Sciatic nerve (tissue), 2 donors: ENCODE measurements at regions not wholly inside any gene's neighbourhood (a gene's known extent, or its start where the extent isn't known, plus 50 kb on each side); places are given as distances from the start of the nearest gene placed in this dataset.
"Not testable (repeated sequence)": the region's sequence is repeated elsewhere in the genome, so short reads cannot be mapped to it uniquely, and the experiment has no call there.

ENCODE experiments used
- ATAC-seq: fragments of 200-7000 bp; cut with Tn5 transposase; one replicate; pipeline ENCODE4 v1.9.1; 2020; ENCODE audit warnings: mild to moderate bottlenecking, moderate library complexity
- DNase-seq: peaks from one replicate; pipeline ENCODE4 v3.0.0-alpha.2; 2020; ENCODE audit warnings: low spot score
- intact Hi-C: fragments of 100-400 bp; cut with DNase I; formaldehyde crosslinking; loops from one replicate; pipeline ENCODE4 v1.14.2; 2022
- donor health status: DM: no; HTN: no; CAD: no.
- donor health status: DM: no; HTN: no; CAD: no.

DNA sequence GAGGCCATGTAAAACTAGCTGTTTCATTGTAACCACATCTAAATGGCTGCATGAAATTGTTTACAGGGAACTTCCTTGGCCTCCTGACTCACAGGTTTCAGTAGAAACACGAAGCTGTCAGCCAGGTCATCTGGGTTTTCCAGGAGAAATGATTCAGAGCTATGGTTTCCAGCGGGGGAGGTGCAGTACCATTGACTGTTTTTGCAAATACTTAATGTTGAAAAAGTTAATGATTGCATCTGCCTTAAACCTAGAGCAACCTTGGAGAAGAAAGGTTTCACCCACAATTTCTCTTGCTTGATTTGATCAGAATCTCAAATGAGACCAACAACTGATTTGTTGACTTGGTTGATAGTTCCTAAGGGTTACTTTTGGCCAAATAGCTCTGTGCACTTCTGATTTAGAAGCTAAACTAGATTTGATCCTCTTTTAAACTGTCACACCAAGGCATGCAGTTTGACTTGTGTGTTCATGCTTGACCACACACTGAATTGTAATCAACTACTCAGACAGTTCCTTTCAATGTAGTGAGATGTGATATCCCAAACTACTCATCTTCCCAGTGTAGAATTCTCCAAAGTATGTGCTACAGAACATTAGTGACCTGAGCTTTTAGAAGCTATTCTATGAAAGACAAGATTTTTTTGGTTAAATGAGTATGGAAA is 193.5 kb upstream of the CHST9 start:
- no peak for ATAC-seq
- DNase-seq, result no peak
- intact Hi-C loops, result no loop called here

DNA sequence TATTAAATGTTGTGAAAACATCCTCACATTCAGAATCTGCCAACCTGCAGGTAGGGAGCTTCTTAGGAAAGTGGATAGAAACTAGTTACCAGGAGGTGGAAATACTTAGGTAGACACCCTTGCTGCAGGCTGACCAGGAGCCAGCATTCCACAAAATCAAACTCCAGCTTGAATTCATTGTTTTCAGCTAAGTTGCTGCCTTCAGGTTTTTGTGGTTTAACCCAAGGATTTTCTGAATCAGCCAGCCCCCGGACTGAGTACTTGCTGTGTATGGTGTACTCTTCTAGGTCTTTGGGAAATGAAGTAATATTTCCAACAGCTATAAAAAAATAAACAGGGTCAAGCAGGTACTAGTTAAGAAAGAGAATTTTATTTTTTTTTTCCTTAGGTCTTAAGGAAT is 192.1 kb upstream of the CHST9 start:
- intact Hi-C loops, result no loop called here
- ATAC-seq (no peak), DNase-seq (no peak)

GRCh38 chr18:27372386-27372785 is 187.3 kb upstream of the CHST9 start:
- DNase-seq (no peak), ATAC-seq (no peak)
- intact Hi-C loops, result no loop called here

GRCh38 chr18:27366665-27367064 is 181.6 kb upstream of the CHST9 start:
- DNase-seq, result no peak
- intact Hi-C loops, result no loop called here
- no peak for ATAC-seq

DNA sequence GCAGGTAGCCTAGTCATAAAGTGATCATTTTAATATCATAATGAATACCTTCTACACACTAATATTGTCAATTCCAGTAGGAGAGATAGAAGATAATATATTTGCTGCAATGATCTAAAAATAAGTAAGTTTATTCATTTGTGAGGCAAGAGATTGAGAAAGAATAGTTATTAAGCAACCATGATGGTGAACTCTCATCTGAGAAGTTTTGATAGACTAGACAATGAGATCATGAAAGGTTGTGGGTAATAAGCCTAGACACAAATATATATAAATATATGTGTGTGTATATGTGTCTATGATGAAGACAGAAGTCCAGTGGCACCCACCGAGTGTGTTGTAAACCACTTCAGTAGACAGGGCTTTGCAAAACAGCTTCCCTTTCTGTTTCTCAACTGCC is 181.0 kb upstream of the CHST9 start:
- DNase-seq (no peak), ATAC-seq (no peak)
- intact Hi-C loops, result no loop called here

GRCh38 chr18:27363872-27364271 is 178.8 kb upstream of the CHST9 start:
- intact Hi-C loops, result no loop called here
- DNase-seq (no peak), ATAC-seq (no peak)

- intact Hi-C loops, result no loop called here
- DNase-seq (no peak), ATAC-seq (no peak)
Measured at GRCh38 chr18:27361477-27361876, 176.4 kb upstream of the CHST9 start.

DNA sequence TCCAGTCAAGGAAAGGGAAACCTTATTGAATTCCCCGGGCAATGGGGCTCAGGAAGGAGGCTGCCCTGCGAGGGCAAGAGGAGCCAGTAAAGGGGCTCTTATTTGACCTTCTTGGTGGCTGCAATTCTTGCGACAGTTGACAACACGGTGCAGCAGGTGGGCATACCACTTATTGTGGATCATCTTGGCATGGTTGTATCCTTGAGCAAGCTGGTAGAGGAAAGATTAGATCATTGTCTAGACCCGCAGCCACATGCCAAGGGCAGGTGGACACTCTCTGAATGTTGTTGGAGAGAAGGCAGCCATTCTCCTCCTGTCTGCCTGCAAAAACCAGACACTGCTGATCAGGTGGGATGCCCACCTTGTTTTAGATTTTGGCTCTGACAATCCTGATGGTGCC is 170.2 kb upstream of the CHST9 start:
- intact Hi-C loops, result no loop called here
- DNase-seq, result no peak
- ATAC-seq, result no peak

GRCh38 chr18:27353273-27353672 is 168.2 kb upstream of the CHST9 start:
- ATAC-seq (no peak), DNase-seq (no peak)
- intact Hi-C loops, result no loop called here

GRCh38 chr18:27349284-27349882 is 164.3 kb upstream of the CHST9 start:
- intact Hi-C loops, result no loop called here
- DNase-seq, result no peak
- ATAC-seq, result no peak

GRCh38 chr18:27331606-27332005 is 146.5 kb upstream of the CHST9 start:
- DNase-seq (no peak), ATAC-seq (no peak)
- intact Hi-C loops, result no loop called here

- no peak for ATAC-seq
- intact Hi-C loops, result no loop called here
Measured at GRCh38 chr18:27314996-27315395, 129.9 kb upstream of the CHST9 start.

DNA sequence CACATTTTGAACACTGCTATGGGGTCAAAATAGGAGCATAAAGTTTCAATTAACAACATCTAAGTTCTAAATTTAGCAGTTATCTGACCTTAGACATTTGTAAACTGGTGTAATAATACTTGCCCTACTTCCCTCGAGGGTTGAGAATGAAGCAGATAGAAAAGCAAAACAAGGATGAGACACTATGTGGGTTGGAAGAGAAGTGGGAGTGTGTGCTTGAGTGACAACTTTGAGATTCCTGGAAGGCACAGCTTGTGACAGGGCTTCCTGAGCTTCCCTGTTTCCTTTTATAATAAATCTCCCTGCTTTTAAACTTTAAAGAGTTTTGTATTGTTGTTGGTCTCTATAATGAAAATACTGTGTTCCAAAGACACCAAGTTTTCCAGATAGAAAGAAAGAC is 128.6 kb upstream of the CHST9 start:
- DNase-seq, result no peak

More at GRCh38 chr18:27314996-27315395, 129.9 kb upstream of the CHST9 start:
- no peak for DNase-seq

GRCh38 chr18:27312853-27313252 is 127.7 kb upstream of the CHST9 start:
- intact Hi-C loops, result no loop called here
- DNase-seq (no peak), ATAC-seq (no peak)

More for the DNA sequence above, 128.6 kb upstream of the CHST9 start:
- intact Hi-C loops, result no loop called here
- no peak for ATAC-seq

- intact Hi-C loops, result no loop called here
- no peak for ATAC-seq
- no peak for DNase-seq
Measured at GRCh38 chr18:27312153-27312552, 127.0 kb upstream of the CHST9 start.

GRCh38 chr18:27311114-27311513 is 126.0 kb upstream of the CHST9 start:
- ATAC-seq (no peak), DNase-seq (no peak)
- intact Hi-C loops, result no loop called here

DNA sequence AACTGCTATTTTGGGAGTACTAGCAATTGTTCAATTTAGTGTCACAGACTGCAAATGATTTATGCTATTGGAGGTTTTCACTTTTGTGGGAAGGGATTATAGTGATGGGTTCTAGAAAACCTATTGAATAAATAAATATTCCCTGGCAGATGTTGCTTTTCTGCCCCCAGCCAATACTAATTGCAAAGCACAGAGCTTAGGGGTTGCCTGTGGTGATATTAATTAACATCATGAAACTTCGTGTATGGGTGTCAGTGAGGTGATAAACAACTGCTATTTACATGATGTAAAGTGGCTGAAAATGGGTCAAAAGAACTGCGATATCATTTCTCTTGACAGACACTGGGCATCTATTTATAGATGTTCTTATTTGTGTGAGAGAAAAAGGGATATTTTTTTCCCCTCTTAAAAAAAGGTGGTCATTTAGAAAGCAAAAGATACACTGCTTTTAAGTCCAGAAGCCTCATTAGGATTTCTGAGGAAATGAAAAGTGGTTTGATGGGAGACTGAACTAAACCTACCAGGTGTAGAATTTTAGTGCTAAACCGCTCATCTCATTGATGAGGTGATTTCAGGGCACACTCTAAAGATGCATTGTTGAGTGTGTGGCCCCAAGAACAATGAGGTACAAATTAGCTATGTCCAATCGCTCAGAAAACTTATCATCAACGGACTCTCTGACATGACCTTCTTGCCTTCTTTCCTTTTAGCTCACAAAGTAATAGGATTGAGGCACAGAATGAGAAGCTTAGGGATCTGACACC is 116.7 kb upstream of the CHST9 start:
- ATAC-seq, result no peak
- intact Hi-C loops, result no loop called here
- no peak for DNase-seq

DNA sequence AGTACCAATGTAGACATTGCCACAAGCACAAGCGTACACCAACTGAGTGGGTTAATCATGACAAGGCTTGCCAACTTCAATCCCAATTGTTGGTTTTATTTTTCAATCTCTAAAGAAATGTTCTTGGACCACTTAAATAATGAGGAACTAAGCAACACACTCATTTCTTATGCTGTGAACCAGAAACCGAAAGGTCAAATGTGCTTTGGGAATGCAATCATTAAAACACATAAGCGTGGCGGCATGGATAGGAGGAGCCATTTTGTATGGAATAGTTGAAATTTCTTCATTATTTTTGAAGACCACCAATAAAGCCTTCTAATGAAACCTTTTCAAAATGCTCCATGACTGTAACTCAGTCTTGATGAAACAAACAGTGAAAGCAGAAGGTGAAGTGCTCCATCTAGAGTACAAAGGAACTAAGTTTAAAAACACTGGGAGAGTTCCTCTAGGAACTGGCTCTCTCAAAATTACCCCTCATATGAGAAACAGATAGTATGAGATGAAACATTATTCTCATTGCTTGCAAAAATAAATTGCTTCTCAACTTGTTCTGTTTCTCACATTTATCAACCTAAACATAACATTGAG is 113.2 kb upstream of the CHST9 start:
- intact Hi-C loops, result no loop called here
- DNase-seq (no peak), ATAC-seq (no peak)

- DNase-seq, intact Hi-C loops, ATAC-seq: not testable (repeated sequence)
Measured at GRCh38 chr18:27285973-27286562, 101.0 kb upstream of the CHST9 start.

DNA sequence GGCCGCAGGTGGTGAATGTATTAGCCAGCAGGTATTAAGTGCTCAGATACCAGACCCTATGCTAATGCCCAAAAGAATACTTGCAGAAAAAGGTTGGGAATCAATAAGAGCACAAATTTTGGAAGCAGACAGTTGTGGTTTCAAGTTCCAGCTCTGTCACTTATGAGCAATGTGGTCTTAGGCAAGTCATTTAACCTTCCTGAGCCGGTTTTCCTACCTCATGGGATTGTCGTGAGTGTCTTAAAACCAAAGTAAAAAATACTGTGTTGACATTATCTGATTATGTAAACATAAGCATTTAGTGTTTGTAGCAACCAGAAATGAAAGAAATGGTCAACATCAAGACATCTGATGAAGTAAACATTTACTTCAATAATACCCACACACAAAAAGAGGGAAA is 93.0 kb upstream of the CHST9 start:
- ATAC-seq (no peak), DNase-seq (no peak)
- intact Hi-C loops, result no loop called here
